GM12865 (cell line): ENCODE measurements at regions not wholly inside any gene's neighbourhood (a gene's known extent, or its start where the extent isn't known, plus 50 kb on each side); places are given as distances from the start of the nearest gene placed in this dataset.

ENCODE experiments used
- DNase-seq: peaks from one replicate; pipeline ENCODE4 v3.0.0; 2010; ENCODE audit warnings: low read depth
- H3K4me3 ChIP-seq: 2 replicates; pipeline ENCODE4 v1.5.1; 2011; ENCODE audit warnings: mild to moderate bottlenecking, low read depth, low read length, control low read depth
- TF ChIP-seq, protein P1 (sequence below): IDR thresholded peaks from 2 replicates; pipeline ENCODE4 v1.5.1; 2011; ENCODE audit warnings: low read length, control low read depth, low read depth, inconsistent platforms; ENCODE audit not compliant: insufficient read depth; ENCODE audit errors: missing control alignments

DNA sequence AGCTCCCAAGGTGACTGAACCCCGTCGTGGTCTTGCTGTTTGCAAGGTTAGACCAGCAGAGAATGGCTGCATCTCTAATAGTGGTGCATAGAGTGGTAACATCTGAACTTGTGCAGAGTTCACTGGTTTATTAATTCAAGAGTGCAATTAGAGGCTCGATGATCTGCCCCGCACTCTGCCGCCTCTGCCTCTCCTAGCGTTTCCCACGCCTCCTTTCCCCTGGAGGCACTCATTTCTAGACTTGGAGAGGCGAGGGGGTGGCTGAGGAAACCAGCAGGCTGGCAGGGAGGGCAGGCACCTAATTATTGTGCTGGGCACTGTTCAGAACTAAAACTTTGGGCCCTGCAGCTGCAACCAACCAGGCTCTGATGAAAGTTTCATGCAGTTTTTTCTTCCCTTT is 363.5 kb upstream of the EEF2KMT start:
- DNase-seq, result no peak
- TF ChIP-seq, protein P1, sequence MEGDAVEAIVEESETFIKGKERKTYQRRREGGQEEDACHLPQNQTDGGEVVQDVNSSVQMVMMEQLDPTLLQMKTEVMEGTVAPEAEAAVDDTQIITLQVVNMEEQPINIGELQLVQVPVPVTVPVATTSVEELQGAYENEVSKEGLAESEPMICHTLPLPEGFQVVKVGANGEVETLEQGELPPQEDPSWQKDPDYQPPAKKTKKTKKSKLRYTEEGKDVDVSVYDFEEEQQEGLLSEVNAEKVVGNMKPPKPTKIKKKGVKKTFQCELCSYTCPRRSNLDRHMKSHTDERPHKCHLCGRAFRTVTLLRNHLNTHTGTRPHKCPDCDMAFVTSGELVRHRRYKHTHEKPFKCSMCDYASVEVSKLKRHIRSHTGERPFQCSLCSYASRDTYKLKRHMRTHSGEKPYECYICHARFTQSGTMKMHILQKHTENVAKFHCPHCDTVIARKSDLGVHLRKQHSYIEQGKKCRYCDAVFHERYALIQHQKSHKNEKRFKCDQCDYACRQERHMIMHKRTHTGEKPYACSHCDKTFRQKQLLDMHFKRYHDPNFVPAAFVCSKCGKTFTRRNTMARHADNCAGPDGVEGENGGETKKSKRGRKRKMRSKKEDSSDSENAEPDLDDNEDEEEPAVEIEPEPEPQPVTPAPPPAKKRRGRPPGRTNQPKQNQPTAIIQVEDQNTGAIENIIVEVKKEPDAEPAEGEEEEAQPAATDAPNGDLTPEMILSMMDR, result no peak
- H3K4me3 ChIP-seq, result no peak overlapping the region

DNA sequence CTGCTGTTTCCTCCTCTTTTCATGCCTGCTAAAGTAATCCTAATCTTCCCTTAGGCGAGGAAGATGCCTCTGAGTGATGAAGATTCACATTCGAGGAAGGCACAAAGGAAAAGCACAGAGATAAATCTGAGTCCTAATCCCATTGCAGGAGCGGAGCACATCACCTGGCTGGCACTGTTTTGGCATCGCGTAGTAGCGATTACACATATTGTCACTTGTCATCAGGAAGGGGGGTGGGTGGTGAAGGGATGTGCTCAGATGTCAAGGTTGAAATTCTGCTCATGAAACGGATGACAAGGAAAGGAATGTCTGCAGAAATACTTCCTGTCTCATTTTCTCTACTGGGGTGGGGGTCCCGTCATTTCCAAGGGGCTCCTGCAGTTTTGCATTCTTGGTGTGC is 363.1 kb upstream of the EEF2KMT start:
- no peak overlapping the region for H3K4me3 ChIP-seq
- TF ChIP-seq, protein P1, result no peak

DNA sequence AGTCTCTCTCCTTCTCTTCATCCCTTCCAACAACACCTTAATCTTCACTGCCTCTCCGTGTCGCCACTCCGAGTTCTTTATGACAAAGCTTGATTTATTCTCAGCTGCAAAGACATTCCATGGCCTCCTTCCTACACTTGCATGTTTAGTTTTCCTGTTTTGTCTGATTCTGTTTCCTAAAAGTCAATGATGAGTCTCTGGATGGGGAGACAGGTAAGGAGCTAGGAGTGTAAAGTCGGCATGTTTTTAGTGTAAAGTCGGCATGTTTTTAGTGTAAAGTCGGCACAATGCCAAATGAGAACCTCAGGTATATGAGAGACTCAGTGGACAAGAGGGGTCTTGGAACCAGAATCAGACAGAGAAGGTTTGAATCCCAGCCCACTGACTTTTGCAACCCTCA is 362.3 kb upstream of the EEF2KMT start:
- TF ChIP-seq, protein P1, result no peak

More for the DNA sequence above, 363.1 kb upstream of the EEF2KMT start:
- DNase-seq, result no peak

DNA sequence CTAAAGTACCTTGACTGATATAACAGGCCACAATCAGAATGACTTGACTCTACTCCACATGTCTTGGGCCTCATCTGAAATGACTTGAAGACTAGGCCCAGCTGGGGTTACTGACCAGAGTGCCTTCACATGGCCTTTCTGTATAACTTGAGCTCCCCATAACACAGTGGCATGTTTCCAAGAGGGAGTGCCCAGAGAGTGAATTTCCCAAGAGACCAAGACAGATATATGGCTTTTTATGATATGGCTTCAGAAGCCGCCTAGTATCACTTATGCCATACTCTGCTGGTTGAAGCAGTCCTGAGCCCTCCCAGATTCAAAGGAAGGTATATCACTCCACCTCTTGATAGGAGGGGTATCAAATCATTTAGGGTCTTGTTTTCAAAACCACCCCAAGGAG is 357.5 kb upstream of the EEF2KMT start:
- H3K4me3 ChIP-seq, result no peak overlapping the region
- TF ChIP-seq, protein P1, result no peak
- DNase-seq, result no peak

More for the DNA sequence above, 362.3 kb upstream of the EEF2KMT start:
- H3K4me3 ChIP-seq, result no peak overlapping the region
- DNase-seq, result no peak

DNA sequence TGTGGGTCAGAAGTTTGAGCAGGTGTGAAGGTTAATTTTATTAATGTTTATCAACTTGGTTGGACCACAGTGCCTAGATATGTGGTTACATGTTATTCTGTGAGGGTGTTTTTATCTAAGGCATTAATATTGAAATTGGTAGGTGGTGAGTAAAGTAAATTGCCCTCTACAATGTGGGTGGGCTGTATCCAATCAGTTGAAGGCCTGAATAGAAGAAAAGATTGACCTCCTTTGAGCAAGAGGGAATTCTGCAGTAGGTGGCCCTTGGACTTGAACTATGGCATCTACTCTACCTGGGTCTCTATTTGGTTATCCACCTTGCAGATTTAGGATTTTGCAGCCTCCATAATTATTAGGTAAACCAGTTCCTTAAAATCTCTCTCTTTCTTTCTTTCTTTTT is 356.8 kb upstream of the EEF2KMT start:
- DNase-seq, result no peak
- H3K4me3 ChIP-seq, result no peak overlapping the region
- TF ChIP-seq, protein P1, result no peak

DNA sequence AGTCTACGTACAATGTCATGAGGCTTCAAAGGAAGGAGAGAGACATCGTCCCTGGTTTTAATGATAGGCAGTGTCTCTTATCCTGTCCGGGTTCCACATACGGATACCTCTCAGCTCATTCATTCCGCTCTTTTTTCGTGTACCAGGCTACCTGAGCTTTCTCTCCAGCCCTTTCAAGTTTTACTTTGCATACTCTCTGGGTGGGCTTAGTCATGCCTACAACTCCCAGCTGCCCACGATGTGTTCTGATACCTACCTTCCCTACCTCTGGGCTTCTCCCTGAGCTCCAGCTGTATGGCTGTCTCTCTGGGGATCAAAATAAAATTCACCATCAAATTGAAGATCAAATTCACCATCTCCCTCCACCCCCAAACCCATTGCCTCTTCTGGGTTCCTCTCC is 354.0 kb upstream of the EEF2KMT start:
- no peak for DNase-seq
- TF ChIP-seq, protein P1, result no peak
- H3K4me3 ChIP-seq, result no peak overlapping the region

DNA sequence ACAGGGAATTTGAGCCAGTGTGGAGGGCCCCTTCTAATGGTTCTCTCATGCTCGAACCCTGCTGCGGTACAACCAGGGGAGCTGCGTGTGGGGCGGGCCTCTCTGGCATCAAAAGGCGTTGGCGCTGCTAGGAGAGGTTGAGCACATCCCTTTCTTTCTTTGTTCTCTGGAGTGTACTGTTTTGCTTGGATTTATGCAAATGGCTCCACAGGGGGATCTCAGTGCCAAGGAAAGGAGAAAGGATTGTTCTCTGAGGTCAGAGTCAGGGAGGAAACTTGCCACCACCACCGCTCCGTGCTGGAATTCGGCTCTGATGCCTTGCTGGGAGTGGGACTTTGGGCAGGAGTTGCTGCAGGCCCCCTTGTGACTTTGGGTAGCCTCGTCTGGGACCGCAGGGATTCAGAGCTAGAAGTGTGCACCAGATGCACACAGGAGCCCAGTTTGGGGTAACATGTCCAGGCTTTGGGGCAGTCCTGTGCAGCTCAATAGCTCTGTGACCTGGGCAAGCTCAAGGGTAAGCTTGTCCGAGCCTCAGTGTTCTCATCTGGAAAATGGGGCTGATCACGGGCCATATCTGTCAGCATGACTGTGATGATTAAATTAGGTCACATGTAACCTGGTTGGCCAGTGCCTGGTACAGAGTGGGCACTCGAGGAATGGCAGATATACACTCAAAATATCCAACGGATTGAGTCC is 353.0 kb upstream of the EEF2KMT start:
- TF ChIP-seq, protein P1, result no peak
- no peak for DNase-seq
- H3K4me3 ChIP-seq, result no peak overlapping the region
